ENCODE measurements at regions not wholly inside any gene's neighbourhood (a gene's known extent, or its start where the extent isn't known, plus 50 kb on each side); places are given as distances from the start of the nearest gene placed in this dataset.
"Not testable (repeated sequence)": the region's sequence is repeated elsewhere in the genome, so short reads cannot be mapped to it uniquely, and the experiment has no call there.

GRCh38 chr20:48440261-48440660 is 387.5 kb downstream of the PREX1 start:
- not testable (repeated sequence) for H3K27me3 ChIP-seq (ENCODE audit: insufficient read depth, poor library complexity, severe bottlenecking); H3K4me3 ChIP-seq (replicated peaks; ENCODE audit: insufficient read depth, low read length); H3K27ac ChIP-seq (replicated peaks); DNase-seq (ENCODE audit: low read depth in 1 of 2, low spot score in 1 of 2)

DNA sequence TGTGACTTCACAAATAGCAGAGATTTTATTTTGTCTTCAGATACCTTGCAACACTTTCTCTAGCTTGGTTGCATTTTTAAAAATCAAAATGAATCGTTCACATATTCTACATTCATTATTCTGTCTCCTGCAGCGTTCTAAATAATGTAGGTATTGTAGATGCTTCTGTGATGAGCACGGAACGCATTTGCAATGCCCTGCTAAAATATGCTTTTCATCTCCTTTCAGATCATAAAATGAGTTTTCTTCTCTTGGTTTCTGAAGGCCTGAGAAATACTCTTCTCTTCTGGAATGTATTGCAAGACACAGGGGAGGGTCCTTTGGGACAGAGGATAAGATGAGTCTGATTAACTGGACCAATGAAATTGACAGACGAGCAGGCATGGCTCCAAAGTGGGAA is 390.7 kb downstream of the PREX1 start:
- H3K27me3 ChIP-seq (ENCODE audit: insufficient read depth, poor library complexity, severe bottlenecking), result no peaks in the 10 kb centered on the region
- DNase-seq (ENCODE audit: low read depth in 1 of 2, low spot score in 1 of 2), result no peak
- H3K4me3 ChIP-seq (replicated peaks; ENCODE audit: insufficient read depth, low read length), result no peak overlapping the region
- no peak overlapping the region for H3K27ac ChIP-seq (replicated peaks)
- no peak for TF ChIP-seq GABPA (IDR thresholded peaks at IDR 0.05; ENCODE audit: low read depth)
- TF ChIP-seq REST (IDR thresholded peaks at IDR 0.05; ENCODE audit: insufficient replicate concordance, low read depth), result no peak
- TF ChIP-seq, protein P1, sequence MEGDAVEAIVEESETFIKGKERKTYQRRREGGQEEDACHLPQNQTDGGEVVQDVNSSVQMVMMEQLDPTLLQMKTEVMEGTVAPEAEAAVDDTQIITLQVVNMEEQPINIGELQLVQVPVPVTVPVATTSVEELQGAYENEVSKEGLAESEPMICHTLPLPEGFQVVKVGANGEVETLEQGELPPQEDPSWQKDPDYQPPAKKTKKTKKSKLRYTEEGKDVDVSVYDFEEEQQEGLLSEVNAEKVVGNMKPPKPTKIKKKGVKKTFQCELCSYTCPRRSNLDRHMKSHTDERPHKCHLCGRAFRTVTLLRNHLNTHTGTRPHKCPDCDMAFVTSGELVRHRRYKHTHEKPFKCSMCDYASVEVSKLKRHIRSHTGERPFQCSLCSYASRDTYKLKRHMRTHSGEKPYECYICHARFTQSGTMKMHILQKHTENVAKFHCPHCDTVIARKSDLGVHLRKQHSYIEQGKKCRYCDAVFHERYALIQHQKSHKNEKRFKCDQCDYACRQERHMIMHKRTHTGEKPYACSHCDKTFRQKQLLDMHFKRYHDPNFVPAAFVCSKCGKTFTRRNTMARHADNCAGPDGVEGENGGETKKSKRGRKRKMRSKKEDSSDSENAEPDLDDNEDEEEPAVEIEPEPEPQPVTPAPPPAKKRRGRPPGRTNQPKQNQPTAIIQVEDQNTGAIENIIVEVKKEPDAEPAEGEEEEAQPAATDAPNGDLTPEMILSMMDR (IDR thresholded peaks at IDR 0.05; ENCODE audit: insufficient read depth, low read length), result no peak
- TF ChIP-seq POLR2AphosphoS5 (IDR thresholded peaks at IDR 0.05; ENCODE audit: low read depth), result no peak

- not testable (repeated sequence) for DNase-seq (ENCODE audit: low read depth in 1 of 2, low spot score in 1 of 2); H3K27ac ChIP-seq (replicated peaks); H3K27me3 ChIP-seq (ENCODE audit: insufficient read depth, poor library complexity, severe bottlenecking); H3K4me3 ChIP-seq (replicated peaks; ENCODE audit: insufficient read depth, low read length)
These were observed 391.2 kb downstream of the PREX1 start for GRCh38 chr20:48436609-48437008.

GRCh38 chr20:48433178-48433577 is 394.6 kb downstream of the PREX1 start:
- Histone ChIP-seq H3K27me3 (ENCODE audit: insufficient read depth, poor library complexity, severe bottlenecking) (no peaks in the 10 kb centered on the region), H3K27ac (replicated peaks) (no peak overlapping the region)

More at GRCh38 chr20:48433178-48433577, 394.6 kb downstream of the PREX1 start:
- no peak for DNase-seq (ENCODE audit: low read depth in 1 of 2, low spot score in 1 of 2)
- TF ChIP-seq SPI1 (IDR thresholded peaks at IDR 0.05; ENCODE audit: borderline replicate concordance, low read depth) (no peak), POLR2AphosphoS5 (IDR thresholded peaks at IDR 0.05; ENCODE audit: low read depth) (no peak), REST (IDR thresholded peaks at IDR 0.05; ENCODE audit: insufficient replicate concordance, low read depth) (no peak), GABPA (IDR thresholded peaks at IDR 0.05; ENCODE audit: low read depth) (no peak)
- TF ChIP-seq, protein P1 (IDR thresholded peaks at IDR 0.05; ENCODE audit: insufficient read depth, low read length), result no peak
- H3K4me3 ChIP-seq (replicated peaks; ENCODE audit: insufficient read depth, low read length), result no peak overlapping the region
